Epidermal melanocyte (primary cell): ENCODE measurements at regions not wholly inside any gene's neighbourhood (a gene's known extent, or its start where the extent isn't known, plus 50 kb on each side); places are given as distances from the start of the nearest gene placed in this dataset.
"Not testable (repeated sequence)": the region's sequence is repeated elsewhere in the genome, so short reads cannot be mapped to it uniquely, and the experiment has no call there.

ENCODE experiments used
- DNase-seq: peaks from one replicate; pipeline ENCODE4 v3.0.0; 2011; ENCODE audit warnings: low spot score; ENCODE audit not compliant: insufficient read length

DNA sequence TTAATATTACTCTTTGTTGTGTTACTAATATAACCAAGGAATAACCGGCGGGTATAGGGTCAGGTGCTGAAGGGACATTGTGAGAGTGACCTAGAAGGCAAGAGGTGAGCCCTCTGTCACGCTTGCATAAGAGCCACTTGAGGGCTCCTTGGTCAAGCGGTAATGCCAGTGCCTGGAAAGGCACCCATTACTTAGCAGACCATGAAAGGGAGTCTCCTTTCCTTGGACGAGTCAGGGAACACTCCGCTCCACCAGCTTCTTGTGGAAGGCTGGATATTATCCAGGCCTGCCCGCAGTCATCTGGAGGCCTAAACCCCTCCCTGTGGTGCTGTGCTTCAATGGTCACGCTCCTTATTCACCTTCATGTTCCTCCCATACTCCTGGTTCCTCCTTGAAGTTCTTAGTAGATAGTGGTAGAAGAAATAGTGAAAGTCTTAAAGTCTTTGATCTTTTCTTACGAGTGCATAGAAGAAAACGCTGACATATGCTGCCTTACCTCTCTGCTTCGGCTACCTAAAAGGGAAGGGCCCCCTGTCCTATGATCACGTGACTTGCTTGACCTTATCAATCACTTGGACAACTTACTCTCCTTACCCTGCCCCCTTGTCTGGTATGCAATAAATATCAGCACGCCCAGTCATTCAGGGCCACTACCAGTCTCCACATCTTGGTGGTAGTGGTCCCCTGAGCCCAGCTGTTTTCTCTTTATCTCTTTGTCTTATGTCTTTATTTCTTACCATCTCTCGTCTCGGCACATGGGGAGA, 59.6 kb upstream of the DMRTB1 start:
- DNase-seq: not testable (repeated sequence)

DNA sequence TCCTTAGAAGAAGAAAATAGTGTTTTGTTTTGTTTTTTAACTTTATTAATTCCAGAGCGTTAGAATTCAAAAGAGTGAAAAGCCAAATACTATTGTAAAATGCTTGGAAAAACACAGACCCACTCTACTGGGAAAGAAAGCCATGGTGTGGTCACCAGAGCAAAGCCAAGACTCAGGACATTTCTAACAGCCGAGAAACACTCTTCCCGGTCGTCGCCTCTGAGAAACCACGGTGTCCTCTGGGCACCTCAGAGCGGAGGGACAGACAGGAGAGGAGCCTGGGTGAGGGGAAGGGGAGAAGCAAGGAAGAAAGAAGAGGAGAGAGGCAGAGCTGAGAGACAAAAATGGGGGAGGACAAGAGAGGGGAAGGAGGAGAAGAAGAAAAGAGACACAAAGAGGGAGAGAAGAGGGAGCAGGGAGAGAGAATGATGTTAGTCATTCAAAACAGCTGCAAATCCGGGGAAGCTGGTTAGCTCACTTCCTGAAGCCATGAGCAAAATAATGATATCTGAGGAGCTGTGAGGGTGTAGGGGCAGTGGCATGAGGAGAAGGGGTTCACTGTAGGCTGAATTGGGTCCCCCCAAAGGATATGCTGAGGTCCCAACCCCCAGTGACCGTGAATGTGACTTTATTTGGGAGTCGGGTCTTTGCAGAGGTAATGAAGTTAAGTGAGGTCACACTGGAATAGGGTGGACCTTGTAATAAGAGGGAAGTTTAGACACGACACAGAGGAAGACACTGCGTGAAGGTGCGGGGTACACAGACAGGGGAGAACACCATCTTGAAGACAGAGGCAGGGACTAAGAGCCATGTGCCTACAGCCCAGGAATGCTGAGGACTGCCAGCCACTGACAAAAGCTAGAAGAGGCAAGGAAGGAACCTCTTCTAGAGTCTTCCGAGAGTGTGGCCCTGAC, 58.2 kb upstream of the DMRTB1 start:
- DNase-seq: no peak

DNA sequence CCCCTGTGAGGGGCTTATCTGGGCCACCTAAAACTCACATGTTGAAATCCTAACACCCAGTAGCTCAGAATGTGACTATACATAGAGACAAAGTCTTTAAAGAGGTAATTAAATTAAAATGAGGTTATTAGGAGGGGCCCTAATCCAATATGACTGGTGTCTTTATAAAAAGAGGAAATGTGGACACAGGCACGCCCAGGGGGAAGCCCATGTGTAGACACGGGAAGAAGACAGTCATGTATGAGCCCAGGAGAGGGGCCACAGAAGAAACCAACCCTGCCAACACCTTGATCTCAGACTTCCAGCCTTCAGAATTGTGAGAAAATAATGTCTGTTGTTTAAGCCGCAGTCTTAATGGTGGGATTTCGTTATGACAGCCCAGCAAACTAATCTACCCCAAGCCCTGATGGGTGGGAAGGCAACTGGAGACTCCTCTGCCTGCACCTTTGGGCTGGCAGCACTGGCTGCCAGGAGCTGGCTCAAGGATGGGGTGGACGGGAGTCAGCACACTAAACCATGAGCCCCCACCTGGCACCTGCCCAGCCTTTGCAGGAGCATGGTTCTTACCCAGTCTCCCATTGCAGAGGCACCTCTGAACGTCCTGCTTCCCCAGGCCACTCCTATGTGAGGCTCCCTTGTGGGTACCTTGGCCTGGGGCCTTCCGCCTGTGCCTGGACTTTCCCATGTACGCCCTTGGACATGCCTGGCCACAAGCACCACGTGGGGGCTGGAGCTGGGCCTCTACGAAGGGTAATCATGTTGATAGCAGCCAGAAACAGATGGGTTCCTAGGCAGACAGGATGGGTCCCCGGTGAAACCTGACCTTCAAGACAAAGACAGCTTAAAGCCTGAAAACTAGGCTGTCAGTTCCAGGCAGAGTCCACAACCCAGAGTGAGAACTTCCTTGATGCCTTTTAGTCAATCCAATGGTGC, 57.1 kb upstream of the DMRTB1 start:
- no peak for DNase-seq

DNA sequence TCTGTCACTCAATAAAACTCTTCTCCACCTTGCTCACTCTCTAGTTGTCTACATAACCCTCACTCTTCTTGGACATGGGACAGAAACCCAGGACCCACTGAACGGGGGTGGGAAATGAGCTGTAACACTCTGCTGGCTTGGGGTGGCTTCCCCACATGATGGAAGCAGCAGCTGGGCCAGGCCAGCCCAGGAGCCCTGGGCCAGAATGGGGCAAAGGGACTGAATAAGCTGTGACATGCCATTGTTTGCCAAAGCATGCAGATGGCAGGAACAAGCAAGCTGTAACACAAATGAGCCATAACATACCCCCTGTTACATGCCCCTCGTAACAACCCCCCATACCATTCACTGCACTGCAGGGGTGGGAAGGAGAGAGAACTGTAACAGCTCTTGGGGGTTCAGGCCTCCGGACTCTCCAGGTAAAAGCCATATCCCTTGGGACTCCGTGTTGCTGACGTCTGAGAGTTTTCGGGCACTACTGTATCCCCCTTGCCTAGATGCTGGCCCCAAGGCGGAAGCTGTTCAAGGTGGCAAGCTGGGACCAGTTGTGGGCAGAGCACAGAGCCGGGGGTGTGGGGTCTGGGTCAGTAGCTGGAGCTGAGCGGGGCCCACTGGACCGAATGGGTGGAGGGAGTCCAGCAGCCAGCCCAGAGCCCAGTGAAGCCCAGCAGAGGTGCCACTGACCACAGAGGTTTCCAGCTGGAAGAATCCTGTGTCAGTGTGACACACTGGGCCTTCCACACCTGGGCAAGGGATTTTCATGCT, 56.1 kb upstream of the DMRTB1 start:
- no peak for DNase-seq

DNA sequence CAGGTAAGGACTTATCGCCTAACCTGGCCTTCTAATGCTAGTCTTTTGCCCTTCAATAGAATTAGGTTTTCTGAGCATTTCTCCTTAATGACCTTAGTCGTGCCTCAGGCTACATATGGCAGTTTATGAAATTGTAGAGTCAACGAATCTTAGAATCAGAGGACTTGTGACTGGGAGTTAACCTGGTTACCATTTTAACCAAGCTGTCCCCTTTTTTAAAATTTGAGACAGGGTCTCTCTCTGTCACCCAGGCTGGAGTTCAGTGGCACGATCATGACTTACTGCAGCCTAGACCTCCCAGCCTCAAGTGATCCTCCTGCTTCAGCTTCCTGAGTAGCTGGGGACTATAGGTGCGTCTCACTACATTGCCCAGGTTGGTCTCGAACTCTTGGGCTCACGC, 53.5 kb upstream of the DMRTB1 start:
- DNase-seq: no peak

DNA sequence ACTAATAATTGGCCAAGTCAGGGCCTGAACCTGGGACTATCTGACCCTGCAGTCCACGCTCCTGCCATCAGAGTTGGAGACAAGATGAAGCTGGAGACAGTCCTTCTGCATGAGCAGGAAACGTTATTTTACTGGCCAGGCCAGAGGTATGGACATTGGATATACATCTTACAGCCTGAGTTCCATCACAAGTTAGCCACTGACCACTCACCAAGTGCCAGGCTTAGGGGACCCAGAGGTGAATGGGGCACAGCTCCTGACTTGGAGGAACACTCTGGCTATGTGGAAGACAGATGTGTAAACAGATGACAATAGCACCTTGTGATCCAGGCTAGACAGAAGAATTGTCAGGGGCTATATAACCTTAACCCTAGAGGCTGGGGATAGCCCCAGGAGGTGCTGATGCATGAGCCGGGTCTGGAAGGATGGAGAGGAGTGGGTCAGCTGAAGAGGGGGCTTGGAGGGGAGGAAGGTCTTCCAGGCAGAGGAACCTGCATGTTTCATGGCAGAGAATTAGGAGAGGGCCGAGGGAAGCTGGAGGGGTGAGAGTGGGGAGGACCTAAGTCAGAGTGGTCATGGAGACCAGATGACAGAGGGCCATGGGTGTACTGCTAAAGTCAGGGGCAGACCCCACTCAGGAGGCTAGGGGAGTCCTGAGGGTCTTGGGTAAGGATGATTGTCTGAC, 52.5 kb upstream of the DMRTB1 start:
- no peak for DNase-seq

DNA sequence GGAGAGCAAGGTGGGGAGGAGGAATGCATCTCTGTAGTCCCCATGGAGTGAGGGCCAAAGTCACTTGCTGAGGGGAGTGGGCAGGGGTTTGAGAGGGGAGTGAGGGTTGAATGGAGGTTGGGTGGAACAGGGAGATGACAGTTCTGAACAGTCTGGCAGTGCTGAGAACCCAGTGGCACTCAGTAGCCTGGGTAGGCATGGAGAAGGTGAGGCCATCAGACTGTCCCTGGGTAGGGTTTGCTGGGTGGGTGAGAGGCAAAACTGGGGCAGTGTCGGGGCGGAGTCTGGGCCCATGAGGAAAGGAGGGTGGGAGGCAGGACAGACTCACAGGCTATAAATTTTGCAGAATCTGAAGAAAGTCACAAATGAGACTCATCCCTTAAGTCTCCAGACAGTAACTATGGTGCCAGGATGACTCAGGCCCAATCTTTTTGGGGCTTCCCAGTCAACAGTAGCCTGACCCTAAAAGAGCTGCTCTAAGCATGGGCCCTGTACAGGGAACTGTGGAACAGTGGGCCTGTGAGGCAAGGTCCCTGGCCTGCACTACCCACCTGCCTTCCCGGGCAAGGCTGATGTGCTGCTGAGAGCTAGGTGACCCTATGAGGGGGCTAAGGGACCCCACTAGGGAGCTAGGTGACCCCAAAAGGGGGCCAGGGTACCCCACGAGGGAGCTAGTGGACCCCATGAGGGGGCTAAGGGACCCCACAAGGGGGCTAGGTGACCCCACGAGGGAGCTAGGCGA, 51.0 kb upstream of the DMRTB1 start:
- DNase-seq: no peak

DNA sequence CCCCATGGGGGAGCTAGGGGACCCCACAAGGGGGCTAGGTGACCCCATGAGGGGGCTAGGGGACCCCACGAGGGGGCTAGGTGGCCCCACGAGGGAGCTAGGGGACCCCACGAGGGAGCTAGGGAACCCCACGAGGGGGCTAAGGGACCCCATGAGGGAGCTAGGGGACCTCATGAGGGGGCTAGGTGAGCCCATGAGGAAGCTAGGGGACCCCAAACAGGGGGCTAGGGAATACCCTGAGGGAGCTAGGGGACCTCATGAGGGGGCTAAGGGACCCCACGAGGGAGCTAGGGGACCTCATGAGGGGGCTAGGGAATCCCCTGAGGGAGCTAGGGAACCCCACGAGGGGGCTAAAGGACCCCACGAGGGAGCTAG, 50.5 kb upstream of the DMRTB1 start:
- no peak for DNase-seq

DNA sequence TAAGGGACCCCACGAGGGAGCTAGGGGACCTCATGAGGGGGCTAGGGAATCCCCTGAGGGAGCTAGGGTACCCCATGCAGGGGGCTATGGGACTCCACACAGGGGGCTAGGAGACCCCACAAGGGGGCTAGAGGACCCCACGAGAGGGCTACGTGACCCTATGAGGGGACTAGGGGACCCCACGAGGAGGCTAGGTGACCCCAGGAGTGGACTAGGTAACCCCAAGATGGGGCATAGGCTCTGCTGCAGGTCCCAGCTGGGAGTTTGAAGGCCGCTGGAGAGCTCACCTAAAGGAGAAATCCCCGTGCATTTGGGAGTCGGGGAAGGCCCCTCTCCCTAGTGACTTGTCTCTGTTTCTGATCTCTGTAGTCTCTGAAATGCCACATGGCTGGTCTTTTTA, 50.0 kb upstream of the DMRTB1 start:
- DNase-seq: no peak
